DMS53 (cell line): ENCODE measurements at regions not wholly inside any gene's neighbourhood (a gene's known extent, or its start where the extent isn't known, plus 50 kb on each side); places are given as distances from the start of the nearest gene placed in this dataset.

Source experiments
- DNase-seq: peaks from one replicate; lab custom pipeline; 2025; lab: John Stamatoyannopoulos, UW

DNA sequence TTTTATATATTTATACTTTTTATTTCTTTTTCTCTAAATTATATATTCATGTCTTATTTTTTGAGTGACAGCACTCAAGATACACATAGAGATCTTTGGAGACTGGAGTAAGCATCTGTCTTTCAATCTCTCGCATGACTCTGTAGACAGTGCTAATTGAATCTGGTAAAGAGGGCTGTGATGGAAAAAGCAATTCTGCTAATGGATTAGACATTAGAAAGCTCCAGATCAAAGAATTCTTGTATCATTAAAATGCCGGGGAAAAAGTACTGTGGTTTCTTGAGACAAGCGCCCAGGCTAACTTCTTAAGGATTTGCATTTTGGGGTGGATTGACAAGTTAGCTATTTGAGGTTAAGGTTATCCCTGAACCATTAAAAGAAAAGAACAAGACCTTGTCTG lies 383.1 kb upstream of the TNP1 start:
- DNase-seq, result no peak

DNA sequence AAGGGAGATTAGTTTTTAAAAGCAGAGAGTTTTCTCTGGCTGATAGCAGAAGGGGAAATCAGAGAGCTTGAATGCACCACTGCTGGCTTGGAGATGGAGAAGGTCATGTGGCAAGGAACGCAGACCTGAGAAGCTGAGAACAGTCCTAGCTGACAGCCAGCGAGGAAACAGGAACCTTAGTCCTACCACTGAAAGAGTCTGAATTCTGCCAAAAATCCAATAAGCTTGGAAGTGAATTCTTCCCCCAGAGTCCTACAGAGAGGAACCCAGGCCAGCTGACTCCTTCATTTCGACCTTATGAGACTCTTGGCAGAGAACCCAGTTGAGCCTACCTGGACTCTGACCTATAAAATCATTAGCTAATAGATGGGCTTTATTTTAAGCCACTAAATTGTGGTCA lies 371.9 kb upstream of the TNP1 start:
- DNase-seq, result no peak

GRCh38 chr2:217231212-217231611 lies 371.3 kb upstream of the TNP1 start:
- DNase-seq, result no peak

GRCh38 chr2:217228732-217229131 lies 368.9 kb upstream of the TNP1 start:
- DNase-seq, result no peak

GRCh38 chr2:217227794-217228193 lies 367.9 kb upstream of the TNP1 start:
- DNase-seq, result no peak

- DNase-seq, result no peak
Observed at GRCh38 chr2:217225596-217225995, 365.7 kb upstream of the TNP1 start.

GRCh38 chr2:217223222-217223930 lies 363.5 kb upstream of the TNP1 start:
- DNase-seq, result peak; percentile 18

DNA sequence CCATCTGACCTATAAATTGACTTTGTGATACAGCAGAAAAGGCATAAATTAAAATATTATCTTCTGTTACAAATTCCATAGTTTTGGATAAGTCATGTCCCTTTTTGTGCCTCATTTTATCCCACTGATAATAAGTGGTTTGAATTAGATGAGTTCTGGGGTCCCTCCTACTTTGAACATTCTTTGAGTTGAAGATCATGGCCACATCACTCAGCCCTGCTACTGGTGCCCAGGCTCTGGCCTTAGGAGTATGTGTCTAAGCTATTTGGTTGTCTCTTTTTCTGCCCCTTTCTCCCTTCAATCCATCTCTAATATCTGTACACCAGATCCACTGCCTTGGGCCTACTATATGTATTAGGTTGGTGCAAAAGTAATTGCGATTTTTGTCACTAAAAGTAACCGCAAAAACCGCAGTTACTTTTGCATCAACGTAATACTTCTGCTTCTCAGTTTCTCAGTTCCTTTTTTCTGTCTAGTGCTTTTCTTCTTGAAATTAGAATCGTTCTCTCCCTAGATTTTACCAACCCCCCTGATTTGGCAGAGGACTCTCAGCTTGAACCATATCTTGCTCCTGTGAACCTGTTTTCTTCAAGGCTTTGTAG lies 362.5 kb upstream of the TNP1 start:
- no peak for DNase-seq

DNA sequence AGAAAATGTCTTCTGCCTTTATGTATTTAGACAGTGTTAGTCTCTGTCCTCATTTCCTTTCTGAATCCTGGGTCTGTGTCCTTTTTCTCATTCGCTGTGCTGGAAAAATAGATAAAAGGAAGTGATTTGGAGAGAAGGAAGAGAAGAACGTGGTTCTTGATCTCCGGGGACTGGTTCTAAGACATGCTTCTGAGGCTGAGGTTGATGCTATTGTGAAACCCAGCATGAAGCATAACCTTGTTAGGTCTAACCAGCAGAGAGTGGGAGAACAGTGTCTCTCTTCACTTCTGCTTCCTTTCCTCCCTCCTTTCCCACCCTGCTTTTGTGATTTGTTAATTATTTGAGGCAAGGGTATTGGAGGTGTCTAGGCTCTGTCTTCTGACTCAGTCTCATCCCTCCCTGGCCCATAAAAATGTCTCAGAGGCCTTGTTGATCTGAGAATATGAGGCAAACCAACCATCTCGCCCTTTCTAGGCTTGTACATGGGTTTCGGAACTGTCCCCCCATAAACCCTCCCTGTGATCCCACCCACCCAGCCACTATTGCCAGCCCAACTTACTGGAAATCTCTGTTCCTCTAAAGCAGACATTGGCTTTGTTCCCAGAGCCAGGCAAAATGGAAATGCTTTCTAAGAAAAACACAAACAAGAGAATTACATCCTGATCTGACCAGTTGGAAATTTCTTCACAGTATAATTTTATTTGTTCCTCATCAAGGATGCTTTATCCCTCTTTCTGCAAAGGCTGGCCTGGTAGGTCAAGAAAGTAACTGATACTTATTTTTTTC lies 360.6 kb upstream of the TNP1 start:
- no peak for DNase-seq

- DNase-seq, result no peak
Observed at GRCh38 chr2:217219164-217219520, 359.3 kb upstream of the TNP1 start.

DNA sequence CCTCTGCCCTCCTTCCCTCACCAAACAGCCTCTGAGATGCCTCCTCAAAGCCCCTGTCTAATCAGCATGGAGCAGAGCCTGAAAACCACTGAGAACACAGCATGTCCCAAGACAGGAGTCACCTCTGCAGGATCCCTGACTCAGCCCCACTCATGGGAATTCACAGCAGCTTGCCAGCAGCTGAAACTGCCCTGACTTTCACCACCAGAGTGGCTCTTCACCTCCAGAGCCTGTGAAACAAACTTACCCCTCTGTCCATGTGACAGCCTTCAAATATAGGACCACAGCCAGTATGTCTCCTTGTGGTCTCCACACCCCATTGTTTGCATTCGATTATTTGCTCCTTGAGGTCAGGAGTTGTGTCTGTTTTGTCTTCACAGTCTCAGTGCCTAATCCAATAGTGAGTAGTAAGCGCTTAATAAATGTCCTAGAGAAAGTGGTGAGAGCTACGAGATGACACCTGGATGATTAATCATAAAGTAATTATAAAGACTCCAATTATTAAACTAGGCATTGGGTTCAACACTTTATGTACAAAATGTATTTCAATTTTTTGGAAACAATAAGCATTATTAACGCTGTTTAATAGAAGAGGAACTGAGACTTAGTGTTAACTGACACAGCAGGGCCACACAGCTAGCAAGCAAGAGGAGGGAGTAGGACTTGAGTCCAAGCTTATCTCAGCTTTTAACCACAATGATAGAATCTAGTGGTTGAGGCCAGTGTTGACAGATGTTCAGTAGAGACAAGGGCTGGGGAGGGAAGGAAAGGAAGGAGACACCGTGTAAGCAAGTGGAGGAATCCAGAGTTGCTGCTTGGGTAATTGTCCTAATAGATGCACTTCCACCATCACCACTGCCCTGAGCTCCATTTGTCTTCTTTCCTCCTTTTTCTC lies 358.7 kb upstream of the TNP1 start:
- DNase-seq, result no peak

DNA sequence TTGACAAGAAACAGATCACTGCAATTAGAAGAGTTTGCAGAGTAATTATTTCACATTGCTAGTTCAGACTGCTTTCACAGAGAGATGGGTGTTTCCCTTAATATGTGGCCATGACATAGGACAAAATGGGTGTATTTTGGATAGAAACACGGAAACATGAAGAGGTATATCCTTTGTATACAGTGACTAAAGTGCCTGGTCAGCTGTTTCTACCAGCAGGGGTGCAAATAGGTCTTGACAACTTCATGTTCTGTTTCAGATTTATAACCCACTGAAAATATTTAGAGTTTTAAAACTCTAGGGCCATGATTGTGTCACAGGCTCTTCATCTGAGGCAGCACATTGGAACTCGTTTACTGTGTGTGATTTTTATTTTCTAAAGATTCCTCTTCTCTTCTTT lies 357.1 kb upstream of the TNP1 start:
- DNase-seq, result no peak

GRCh38 chr2:217216316-217216715 lies 356.5 kb upstream of the TNP1 start:
- no peak for DNase-seq

- DNase-seq, result no peak
Observed at GRCh38 chr2:217215877-217216276, 356.0 kb upstream of the TNP1 start.

GRCh38 chr2:217208867-217209266 lies 349.0 kb upstream of the TNP1 start:
- no peak for DNase-seq

DNA sequence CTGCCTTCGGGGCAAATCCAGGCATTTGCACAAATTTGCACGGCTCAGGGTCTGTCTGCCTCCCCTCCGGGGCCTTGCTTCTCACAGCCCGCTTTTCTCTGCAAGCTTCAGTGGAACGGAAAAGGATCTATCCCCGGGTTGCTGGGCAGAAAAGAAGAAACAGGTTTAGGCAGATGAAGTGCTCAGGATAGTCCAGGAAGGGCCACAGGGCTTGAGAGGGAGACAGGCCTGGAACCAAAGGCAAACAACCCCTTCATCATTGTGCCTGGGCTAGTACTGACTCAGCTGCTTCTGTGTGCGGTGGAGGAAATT lies 347.8 kb upstream of the TNP1 start:
- no peak for DNase-seq

- DNase-seq, result no peak
Observed at GRCh38 chr2:217206907-217207698, 347.2 kb upstream of the TNP1 start.

GRCh38 chr2:217206016-217206725 lies 346.3 kb upstream of the TNP1 start:
- DNase-seq, result no peak

- no peak for DNase-seq
Observed at GRCh38 chr2:217204358-217204757, 344.5 kb upstream of the TNP1 start.

DNA sequence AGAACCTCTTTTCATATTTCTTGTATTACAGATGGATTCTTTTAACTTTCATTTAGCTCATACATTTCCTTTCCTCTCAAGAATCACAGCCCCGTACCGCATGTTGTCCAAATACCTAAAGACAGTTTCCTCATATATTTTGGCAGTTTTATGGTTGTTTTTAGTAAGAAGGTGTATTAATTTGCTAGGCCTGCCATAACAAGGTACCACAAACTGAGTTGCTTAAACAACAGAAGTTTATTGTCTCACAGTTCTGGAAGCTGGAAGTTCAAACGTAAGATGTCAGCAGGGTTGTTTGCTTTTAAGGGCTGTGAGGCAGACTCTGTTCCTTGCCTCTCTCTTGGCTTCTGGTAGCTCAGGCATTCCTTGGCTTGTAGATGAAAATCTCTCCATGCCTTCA lies 343.2 kb upstream of the TNP1 start:
- no peak for DNase-seq

DNA sequence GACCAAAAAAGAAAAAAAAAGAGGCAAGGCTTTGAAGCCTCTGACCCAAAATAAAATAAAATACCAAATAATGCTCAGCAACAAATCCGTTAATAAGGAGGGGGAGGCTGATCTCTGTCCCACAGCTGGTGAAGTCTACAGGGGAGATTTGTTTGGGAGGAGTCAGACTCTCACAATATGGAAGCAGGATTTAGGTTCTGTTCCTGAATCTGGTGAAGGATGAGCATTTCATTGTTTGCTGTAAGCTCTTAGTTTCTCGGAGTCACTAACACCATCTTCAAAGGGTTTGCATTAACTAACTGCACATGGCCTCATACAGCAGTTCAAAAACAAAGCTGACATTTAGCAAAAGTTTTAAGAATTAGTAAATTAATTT lies 339.4 kb upstream of the TNP1 start:
- DNase-seq, result no peak
